ENCODE measurements at regions not wholly inside any gene's neighbourhood (a gene's known extent, or its start where the extent isn't known, plus 50 kb on each side); places are given as distances from the start of the nearest gene placed in this dataset.

- no peak for TF ChIP-seq HDAC6 (IDR thresholded peaks at IDR 0.05; ENCODE audit: low read depth, low read length)
- no peak for TF ChIP-seq CHD1 (IDR thresholded peaks at IDR 0.05; ENCODE audit: low read depth, low read length)
Observed at GRCh38 chr16:66116163-66117002, 250.1 kb upstream of the CDH5 start (continued).

All from H1 (cell line).